Upper lobe of right lung (tissue), 1 donor: ENCODE measurements at regions not wholly inside any gene's neighbourhood (a gene's known extent, or its start where the extent isn't known, plus 50 kb on each side); places are given as distances from the start of the nearest gene placed in this dataset.

Experiments used
- ATAC-seq: fragments of 200-7000 bp; cut with Tn5 transposase; one replicate; pipeline ENCODE4 v1.9.1; 2020; ENCODE audit warnings: mild to moderate bottlenecking, moderate library complexity
- DNase-seq: peaks from one replicate; pipeline ENCODE4 v3.0.0-alpha.2; 2020
- H3K27ac ChIP-seq: fragments of 200-600 bp; one replicate; pipeline ENCODE4 v1.8.0; 2022
- H3K27me3 ChIP-seq: fragments of 200-600 bp; one replicate; pipeline ENCODE4 v1.8.0; 2022; ENCODE audit warnings: mild to moderate bottlenecking
- H3K36me3 ChIP-seq: fragments of 200-600 bp; one replicate; pipeline ENCODE4 v1.8.0; 2022
- H3K4me1 ChIP-seq: fragments of 200-600 bp; one replicate; pipeline ENCODE4 v1.8.0; 2022
- H3K4me3 ChIP-seq: fragments of 200-600 bp; one replicate; pipeline ENCODE4 v1.8.0; 2022; ENCODE audit warnings: mild to moderate bottlenecking
- H3K9me3 ChIP-seq: fragments of 200-600 bp; one replicate; pipeline ENCODE4 v1.8.0; 2022
- intact Hi-C: fragments of 100-400 bp; cut with DNase I; formaldehyde crosslinking; loops from one replicate; pipeline ENCODE4 v1.11.0; 2022
- TF ChIP-seq, protein P1 (sequence below): fragments of 200-600 bp; IDR thresholded peaks from one replicate; pipeline ENCODE4 v1.8.0; 2022; ENCODE audit warnings: antibody characterized with exemption
- donor health status: DM: no; HTN: yes; CAD: no; lungs with severe emphysema.

DNA sequence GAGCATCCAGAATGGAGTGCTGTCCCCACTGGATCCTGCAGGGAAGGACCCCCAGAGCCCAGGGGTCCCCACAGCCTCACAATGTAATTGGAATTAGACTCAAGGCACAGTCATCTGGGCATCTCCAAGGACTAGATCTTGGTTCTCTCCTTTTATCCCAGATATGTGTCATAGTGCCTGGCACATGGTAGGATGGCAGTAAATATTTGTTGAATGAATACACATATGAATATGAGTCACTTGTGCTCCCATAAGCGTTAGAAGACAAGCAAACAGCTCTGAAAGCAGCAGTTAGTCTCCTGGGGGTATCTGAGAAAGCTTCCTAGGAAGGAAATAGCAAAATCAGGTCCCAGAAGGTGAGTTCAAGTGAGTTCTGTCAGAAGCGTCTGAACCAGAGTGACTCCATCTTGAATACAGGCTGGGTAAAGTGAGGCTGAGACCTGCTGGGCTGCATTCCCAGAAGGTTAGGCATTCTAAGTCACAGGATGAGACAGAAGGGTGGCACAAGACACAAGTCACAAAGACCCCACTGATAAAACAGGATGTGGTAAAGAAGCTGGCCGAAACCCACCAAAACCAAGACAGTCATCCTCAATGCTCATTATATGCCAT, 234.1 kb upstream of the ID2 start:
- Histone ChIP-seq H3K4me1 (no peaks in the 10 kb centered on the region), H3K36me3 (no peaks in the 10 kb centered on the region), H3K27me3 (no peaks in the 10 kb centered on the region), H3K27ac (no peak overlapping the region), H3K9me3 (no peaks in the 10 kb centered on the region), H3K4me3 (no peak overlapping the region)
- DNase-seq, result no peak
- TF ChIP-seq, protein P1, sequence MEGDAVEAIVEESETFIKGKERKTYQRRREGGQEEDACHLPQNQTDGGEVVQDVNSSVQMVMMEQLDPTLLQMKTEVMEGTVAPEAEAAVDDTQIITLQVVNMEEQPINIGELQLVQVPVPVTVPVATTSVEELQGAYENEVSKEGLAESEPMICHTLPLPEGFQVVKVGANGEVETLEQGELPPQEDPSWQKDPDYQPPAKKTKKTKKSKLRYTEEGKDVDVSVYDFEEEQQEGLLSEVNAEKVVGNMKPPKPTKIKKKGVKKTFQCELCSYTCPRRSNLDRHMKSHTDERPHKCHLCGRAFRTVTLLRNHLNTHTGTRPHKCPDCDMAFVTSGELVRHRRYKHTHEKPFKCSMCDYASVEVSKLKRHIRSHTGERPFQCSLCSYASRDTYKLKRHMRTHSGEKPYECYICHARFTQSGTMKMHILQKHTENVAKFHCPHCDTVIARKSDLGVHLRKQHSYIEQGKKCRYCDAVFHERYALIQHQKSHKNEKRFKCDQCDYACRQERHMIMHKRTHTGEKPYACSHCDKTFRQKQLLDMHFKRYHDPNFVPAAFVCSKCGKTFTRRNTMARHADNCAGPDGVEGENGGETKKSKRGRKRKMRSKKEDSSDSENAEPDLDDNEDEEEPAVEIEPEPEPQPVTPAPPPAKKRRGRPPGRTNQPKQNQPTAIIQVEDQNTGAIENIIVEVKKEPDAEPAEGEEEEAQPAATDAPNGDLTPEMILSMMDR, result no peak
- no peak for ATAC-seq
- intact Hi-C loops, result no loop called here

DNA sequence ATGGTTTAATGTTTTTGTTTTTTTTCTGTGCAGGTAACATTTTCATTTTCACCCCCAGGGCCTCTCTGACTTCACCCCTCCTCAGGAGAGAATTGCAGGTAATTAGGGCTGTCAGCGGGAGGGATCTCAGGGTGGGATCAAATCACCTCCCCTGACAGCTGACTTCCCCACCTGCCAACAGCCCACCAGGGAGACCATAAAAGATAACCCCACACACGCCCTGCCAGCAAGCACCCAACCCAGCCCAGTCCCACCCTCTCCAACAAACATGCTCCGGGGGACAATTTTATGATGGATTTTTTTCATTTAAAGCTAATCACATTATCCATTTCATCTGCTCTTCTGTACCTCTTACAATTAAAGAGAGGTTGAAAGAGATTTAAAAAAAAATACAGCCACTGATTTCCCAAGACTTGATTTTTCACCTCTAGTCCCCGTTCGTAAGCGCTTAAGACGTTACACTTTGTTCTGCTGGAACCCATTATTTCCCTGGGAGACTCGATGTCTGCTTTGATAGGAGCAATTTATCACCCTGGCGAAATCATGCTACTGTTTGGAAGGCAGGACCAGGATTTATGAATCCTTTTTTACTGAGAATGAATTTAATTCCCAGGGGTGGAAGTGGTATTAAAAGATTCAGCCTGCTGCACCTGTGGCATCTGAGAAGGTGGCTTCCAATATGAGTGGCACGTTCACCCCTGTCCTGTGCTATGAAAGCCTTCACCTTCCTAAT, 232.9 kb upstream of the ID2 start:
- Histone ChIP-seq H3K4me3 (no peak overlapping the region), H3K27ac (no peak overlapping the region), H3K27me3 (no peaks in the 10 kb centered on the region), H3K9me3 (no peaks in the 10 kb centered on the region), H3K4me1 (no peaks in the 10 kb centered on the region), H3K36me3 (no peaks in the 10 kb centered on the region)
- DNase-seq (no peak), ATAC-seq (no peak)
- TF ChIP-seq, protein P1, result no peak
- intact Hi-C loops, result no loop called here

DNA sequence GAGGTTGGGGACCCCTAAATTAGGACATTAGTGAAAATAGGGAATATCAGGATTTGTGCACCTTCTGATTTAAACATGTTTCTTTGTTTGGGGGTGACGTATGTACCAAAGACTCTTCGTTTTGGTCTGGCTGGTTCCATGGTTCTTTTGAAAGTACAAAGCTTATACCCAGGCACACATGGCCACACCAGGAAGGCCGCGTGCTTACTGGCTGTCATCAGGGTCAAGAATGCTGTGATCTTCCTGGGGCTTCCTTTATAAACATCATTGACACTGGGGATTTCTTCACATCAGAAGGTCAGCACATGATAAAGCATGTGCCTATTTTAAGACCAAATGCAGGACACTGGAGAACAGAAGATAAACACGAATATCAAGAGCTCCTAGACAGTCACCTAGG, 230.6 kb upstream of the ID2 start:
- intact Hi-C loops, result no loop called here
- ATAC-seq, result no peak
- TF ChIP-seq, protein P1, result no peak

DNA sequence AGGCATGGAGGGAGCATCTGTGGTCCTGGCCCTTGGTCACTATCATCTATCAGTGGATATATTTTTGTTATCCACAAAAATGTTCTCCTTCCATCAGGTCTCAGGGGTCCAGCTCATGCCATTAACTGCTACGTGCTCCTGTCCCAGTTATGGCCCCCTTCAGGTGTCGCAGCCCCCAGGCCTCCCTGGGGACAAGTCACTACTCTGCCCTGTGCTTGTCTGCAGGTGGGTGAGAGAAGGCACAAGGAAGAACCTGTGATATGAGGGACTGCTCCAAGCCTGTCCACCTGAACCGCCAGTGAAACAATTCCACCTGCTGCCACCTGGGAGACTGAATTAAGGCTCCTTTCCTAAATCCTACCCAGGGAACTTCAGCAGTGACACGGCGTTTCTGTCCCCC, 229.6 kb upstream of the ID2 start:
- TF ChIP-seq, protein P1, result no peak
- no peak overlapping the region for H3K27ac ChIP-seq
- intact Hi-C loops, result no loop called here

More for the DNA sequence above, 230.6 kb upstream of the ID2 start:
- Histone ChIP-seq H3K4me1 (peaks cover 6% of the 10 kb centered on the region), H3K4me3 (no peak overlapping the region), H3K9me3 (no peaks in the 10 kb centered on the region), H3K27ac (no peak overlapping the region), H3K27me3 (no peaks in the 10 kb centered on the region), H3K36me3 (no peaks in the 10 kb centered on the region)
- no peak for DNase-seq

DNA sequence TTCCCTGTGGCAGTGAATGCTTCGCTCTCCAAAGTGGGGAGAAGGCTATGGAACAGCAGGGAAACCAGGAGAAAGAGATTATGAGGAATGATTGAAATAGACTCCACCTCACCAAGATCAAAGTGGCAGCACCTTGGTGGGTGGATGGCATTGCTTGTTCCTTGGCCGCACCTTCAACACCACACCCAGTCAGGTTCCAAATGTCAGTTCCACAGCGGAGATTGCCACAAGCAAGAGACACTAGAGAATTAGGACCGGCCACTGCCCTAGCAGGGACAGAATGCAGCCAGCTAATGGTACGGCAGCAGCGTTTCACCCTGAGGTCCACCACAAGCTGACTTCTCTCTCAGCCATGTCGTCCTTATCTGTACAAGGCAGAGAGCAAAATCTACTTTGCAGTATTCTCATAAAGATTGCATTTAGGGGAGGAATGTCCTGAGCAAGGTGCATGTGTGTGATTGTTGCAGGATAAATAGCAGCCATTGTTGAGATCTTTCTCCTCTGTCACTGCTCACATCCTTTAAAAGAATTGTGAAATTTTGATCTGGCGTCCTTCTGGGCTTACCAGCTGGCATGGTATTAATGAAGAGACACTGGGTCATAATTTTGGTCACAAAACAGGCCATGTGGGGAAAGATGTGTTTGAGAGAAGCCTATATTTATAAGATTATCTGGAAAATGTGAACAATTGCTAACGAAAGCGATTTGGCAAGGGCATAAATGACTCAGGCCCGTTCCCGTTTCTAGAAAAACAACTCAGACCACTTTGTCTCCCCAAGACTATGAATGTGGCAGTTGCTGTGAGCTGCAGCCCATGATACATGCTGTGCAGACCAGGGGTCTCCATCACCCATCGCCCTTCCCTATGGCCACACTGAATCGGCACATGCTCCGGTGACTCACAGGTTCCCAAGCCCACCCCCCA, 228.6 kb upstream of the ID2 start:
- intact Hi-C loops, result no loop called here
- no peaks in the 10 kb centered on the region for H3K27me3 ChIP-seq
- no peaks in the 10 kb centered on the region for H3K9me3 ChIP-seq
- DNase-seq (no peak), ATAC-seq (no peak)
- TF ChIP-seq, protein P1, result no peak
- peak overlapping the region; percentile 24 for H3K27ac ChIP-seq
- peaks cover 15% of the 10 kb centered on the region for H3K4me1 ChIP-seq
- H3K36me3 ChIP-seq, result no peaks in the 10 kb centered on the region
- H3K4me3 ChIP-seq, result no peak overlapping the region

More for the DNA sequence above, 229.6 kb upstream of the ID2 start:
- Histone ChIP-seq H3K27me3 (no peaks in the 10 kb centered on the region), H3K36me3 (no peaks in the 10 kb centered on the region), H3K4me3 (no peak overlapping the region), H3K9me3 (no peaks in the 10 kb centered on the region), H3K4me1 (peaks cover 10% of the 10 kb centered on the region)
- DNase-seq (no peak), ATAC-seq (no peak)
